ENCODE measurements at regions not wholly inside any gene's neighbourhood (a gene's known extent, or its start where the extent isn't known, plus 50 kb on each side); places are given as distances from the start of the nearest gene placed in this dataset.

- no peak overlapping the region for H3K27ac ChIP-seq
- TF ChIP-seq CTCF (conservative IDR thresholded peaks at IDR 0.05): no peak
Measured at GRCh38 chr22:22802339-22802970, 85.2 kb upstream of the IGLL5 start.

GRCh38 chr22:22803285-22803853 lies 84.2 kb upstream of the IGLL5 start:
- H3K27ac ChIP-seq: no peak overlapping the region
- no peak for TF ChIP-seq CTCF (conservative IDR thresholded peaks at IDR 0.05)

- no peak overlapping the region for H3K27ac ChIP-seq
- TF ChIP-seq CTCF (conservative IDR thresholded peaks at IDR 0.05): no peak
Measured at GRCh38 chr22:22810018-22810427, 77.6 kb upstream of the IGLL5 start.

GRCh38 chr22:22810471-22810870 lies 77.1 kb upstream of the IGLL5 start:
- H3K27ac ChIP-seq: no peak overlapping the region
- TF ChIP-seq CTCF (conservative IDR thresholded peaks at IDR 0.05): no peak

GRCh38 chr22:22811016-22812009 lies 76.3 kb upstream of the IGLL5 start:
- no peak overlapping the region for H3K27ac ChIP-seq
- TF ChIP-seq CTCF (conservative IDR thresholded peaks at IDR 0.05): no peak

GRCh38 chr22:22812031-22812905 lies 75.3 kb upstream of the IGLL5 start:
- no peak for TF ChIP-seq CTCF (conservative IDR thresholded peaks at IDR 0.05)
- H3K27ac ChIP-seq: no peak overlapping the region
